ENCODE measurements at regions not wholly inside any gene's neighbourhood (a gene's known extent, or its start where the extent isn't known, plus 50 kb on each side); places are given as distances from the start of the nearest gene placed in this dataset.
"Not testable (repeated sequence)": the region's sequence is repeated elsewhere in the genome, so short reads cannot be mapped to it uniquely, and the experiment has no call there.

- DNase-seq = no peak
These were observed 71.1 kb downstream of the TRAM1L1 start for GRCh38 chr4:117014236-117014635.

- DNase-seq = peak; percentile 45
These were observed 74.7 kb downstream of the TRAM1L1 start for GRCh38 chr4:117010671-117011070.

GRCh38 chr4:117001077-117001476 is 84.3 kb downstream of the TRAM1L1 start:
- no peak for DNase-seq

GRCh38 chr4:116982656-116983055 is 102.7 kb downstream of the TRAM1L1 start:
- no peak for DNase-seq

GRCh38 chr4:116980436-116980835 is 104.9 kb downstream of the TRAM1L1 start:
- not testable (repeated sequence) for DNase-seq

- DNase-seq = no peak
These were observed 126.3 kb downstream of the TRAM1L1 start for GRCh38 chr4:116959045-116959444.

GRCh38 chr4:116953947-116954346 is 131.4 kb downstream of the TRAM1L1 start:
- DNase-seq = no peak

- no peak for DNase-seq
These were observed 132.7 kb downstream of the TRAM1L1 start for GRCh38 chr4:116952530-116953136.

- DNase-seq = no peak
These were observed 135.5 kb downstream of the TRAM1L1 start for GRCh38 chr4:116949856-116950255.

GRCh38 chr4:116942315-116942714 is 143.1 kb downstream of the TRAM1L1 start:
- no peak for DNase-seq

GRCh38 chr4:116930329-116930728 is 155.0 kb downstream of the TRAM1L1 start:
- DNase-seq = no peak

GRCh38 chr4:116926631-116927295 is 158.6 kb downstream of the TRAM1L1 start:
- DNase-seq = peak; percentile 30

- no peak for DNase-seq
These were observed 159.4 kb downstream of the TRAM1L1 start for GRCh38 chr4:116925900-116926457.

GRCh38 chr4:116923389-116923788 is 162.0 kb downstream of the TRAM1L1 start:
- DNase-seq = no peak

- no peak for DNase-seq
These were observed 171.9 kb downstream of the TRAM1L1 start for GRCh38 chr4:116913451-116913850.

GRCh38 chr4:116906758-116907157 is 178.6 kb downstream of the TRAM1L1 start:
- no peak for DNase-seq

- DNase-seq = no peak
These were observed 185.8 kb downstream of the TRAM1L1 start for GRCh38 chr4:116899561-116899960.

- no peak for DNase-seq
These were observed 199.8 kb downstream of the TRAM1L1 start for GRCh38 chr4:116885579-116885978.

GRCh38 chr4:116882503-116882902 is 202.9 kb downstream of the TRAM1L1 start:
- DNase-seq = no peak

GRCh38 chr4:116881077-116881476 is 204.3 kb downstream of the TRAM1L1 start:
- no peak for DNase-seq

- no peak for DNase-seq
These were observed 204.8 kb downstream of the TRAM1L1 start for GRCh38 chr4:116880625-116881024.

- DNase-seq = no peak
These were observed 207.1 kb downstream of the TRAM1L1 start for GRCh38 chr4:116878280-116878679.

- DNase-seq = no peak
These were observed 208.3 kb downstream of the TRAM1L1 start for GRCh38 chr4:116877069-116877468.

- no peak for DNase-seq
These were observed 212.4 kb downstream of the TRAM1L1 start for GRCh38 chr4:116872941-116873340.

GRCh38 chr4:116872308-116872707 is 213.1 kb downstream of the TRAM1L1 start:
- DNase-seq = no peak
